Spleen (tissue), 11 donors: ENCODE measurements at regions not wholly inside any gene's neighbourhood (a gene's known extent, or its start where the extent isn't known, plus 50 kb on each side); places are given as distances from the start of the nearest gene placed in this dataset.

ENCODE experiments used
- DNase-seq: peaks from one replicate; pipeline ENCODE4 v3.0.0-alpha.2; 2020
- H3K27ac ChIP-seq, 8 donors: fragments of 200-600 bp; sonication (generic) in 7 of 8; 1 replicate in 4 of 8; 2 replicates in 4 of 8; pipeline versions ENCODE4 v1.5.0 to v1.8.0; 2016 to 2021; ENCODE audit warnings: inconsistent platforms in 4 of 8, mild to moderate bottlenecking in 4 of 8, moderate library complexity in 1 of 8
- H3K27me3 ChIP-seq, 7 donors: fragments of 200-600 bp; sonication (generic) in 6 of 7; replicated peaks in 1 of 7; 1 replicate in 4 of 7; 2 replicates in 3 of 7; pipeline versions ENCODE4 v1.5.0 to v1.8.0; 2016 to 2021; ENCODE audit warnings: inconsistent platforms in 3 of 7, mild to moderate bottlenecking in 1 of 7
- H3K36me3 ChIP-seq, 6 donors: fragments of 200-600 bp; sonication (generic) in 5 of 6; 1 replicate in 4 of 6; 2 replicates in 2 of 6; pipeline versions ENCODE4 v1.5.0 to v1.8.0; 2016 to 2021; ENCODE audit warnings: inconsistent platforms in 2 of 6
- H3K4me1 ChIP-seq, 6 donors: fragments of 200-600 bp; sonication (generic) in 5 of 6; 1 replicate in 3 of 6; 2 replicates in 3 of 6; pipeline versions ENCODE4 v1.5.0 to v1.8.0; 2016 to 2021; ENCODE audit warnings: inconsistent platforms in 3 of 6
- H3K4me3 ChIP-seq, 8 donors: fragments of 200-600 bp; sonication (generic) in 7 of 8; 1 replicate in 4 of 8; 2 replicates in 4 of 8; pipeline versions ENCODE4 v1.5.0 to v1.8.0; 2016 to 2021; ENCODE audit warnings: inconsistent platforms in 4 of 8, mild to moderate bottlenecking in 4 of 8, moderate library complexity in 2 of 8
- H3K9me3 ChIP-seq, 8 donors: fragments of 200-600 bp; sonication (generic) in 7 of 8; 1 replicate in 4 of 8; 2 replicates in 4 of 8; pipeline versions ENCODE4 v1.5.0 to v1.8.0; 2016 to 2021; ENCODE audit warnings: inconsistent platforms in 4 of 8
- POLR2A ChIP-seq, 3 donors: fragments of 450-650 bp; IDR thresholded peaks; one replicate each; pipeline ENCODE4 v1.5.1; 2017; ENCODE audit warnings: antibody characterized with exemption in 3 of 3, mild to moderate bottlenecking in 1 of 3
- POLR2AphosphoS5 ChIP-seq, 3 donors: sonication (generic); formaldehyde crosslinking; IDR thresholded peaks; one replicate each; pipeline ENCODE4 v1.5.1; 2017; ENCODE audit warnings: antibody characterized with exemption in 3 of 3
- WGBS, 5 donors: extraction: QIAGEN DNeasy Blood & Tissue Kit in 3 of 5; methylation state at CpG; one replicate each; pipeline versions ENCODE4 v1.1.5 to v1.1.7; 2013 to 2018; 5-methylcytosine and 5-hydroxymethylcytosine counted together
- intact Hi-C: fragments of 100-400 bp; cut with DNase I; formaldehyde crosslinking; loops from one replicate; pipeline ENCODE4 v1.15.0; 2023; ENCODE audit warnings: low total_unique reads
- TF ChIP-seq, protein P1 (sequence below), 11 experiments: fragments of 200-600 bp in 7 of 11; fragments of 450-650 bp in 4 of 11; sonication (generic) in 4 of 11; IDR thresholded peaks in 8 of 11; conservative IDR thresholded peaks in 3 of 11; 1 replicate in 7 of 11; 2 replicates in 4 of 11; pipeline versions ENCODE4 v1.4.0 to v1.8.0; 2016 to 2021; ENCODE audit warnings: antibody characterized with exemption in 11 of 11, inconsistent platforms in 4 of 11, mild to moderate bottlenecking in 1 of 11
- donor health status: healthy with polysubstance abuse.
- donor health status: DM: no; HTN: no; CAD: no; lungs with moderate emphysema.
- donor health status: DM: no; HTN: no; CAD: no.
- donor health status: Bipolar disorder and iron deficiency.
- donor health status: healthy.
- donor health status: DM: no; HTN: no; CAD: no.
- donor health status: DM: yes; HTN: yes; CAD: no.

DNA sequence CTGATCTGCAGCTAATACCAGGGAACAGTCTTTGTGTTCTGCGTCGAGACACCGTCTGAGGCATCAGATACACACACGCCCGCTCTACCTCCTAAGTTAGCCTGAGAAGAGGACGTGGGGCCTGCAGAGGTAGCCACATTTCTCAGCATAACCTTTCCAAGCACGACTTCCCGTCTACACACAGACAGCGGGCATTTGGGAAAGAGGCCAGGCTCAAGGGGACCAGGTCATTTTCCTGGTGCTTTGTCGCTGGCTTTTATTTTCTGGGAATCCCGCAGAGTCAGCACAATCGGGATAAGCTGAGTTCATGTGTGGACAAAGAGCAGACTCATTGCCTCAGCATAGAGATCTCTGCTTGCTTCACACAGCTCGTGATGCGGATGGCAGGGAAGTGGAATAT, 72.5 kb upstream of the SMYD2 start:
- Histone ChIP-seq H3K27ac (no peak overlapping the region), H3K36me3 (no peaks in the 10 kb centered on the region), H3K9me3 (no peaks in the 10 kb centered on the region), H3K4me3 (no peak overlapping the region), H3K4me1 (peaks cover 0 to under 1% (median 0%) of the 10 kb centered on the region in 6 donors), H3K27me3 (no peaks in the 10 kb centered on the region)
- DNase-seq = no peak
- WGBS, 5 donors = 78 to 89% (median 87%) methylated on average over 14 of the region's 14 CpGs
- intact Hi-C loops = no loop called here
- TF ChIP-seq, protein P1, sequence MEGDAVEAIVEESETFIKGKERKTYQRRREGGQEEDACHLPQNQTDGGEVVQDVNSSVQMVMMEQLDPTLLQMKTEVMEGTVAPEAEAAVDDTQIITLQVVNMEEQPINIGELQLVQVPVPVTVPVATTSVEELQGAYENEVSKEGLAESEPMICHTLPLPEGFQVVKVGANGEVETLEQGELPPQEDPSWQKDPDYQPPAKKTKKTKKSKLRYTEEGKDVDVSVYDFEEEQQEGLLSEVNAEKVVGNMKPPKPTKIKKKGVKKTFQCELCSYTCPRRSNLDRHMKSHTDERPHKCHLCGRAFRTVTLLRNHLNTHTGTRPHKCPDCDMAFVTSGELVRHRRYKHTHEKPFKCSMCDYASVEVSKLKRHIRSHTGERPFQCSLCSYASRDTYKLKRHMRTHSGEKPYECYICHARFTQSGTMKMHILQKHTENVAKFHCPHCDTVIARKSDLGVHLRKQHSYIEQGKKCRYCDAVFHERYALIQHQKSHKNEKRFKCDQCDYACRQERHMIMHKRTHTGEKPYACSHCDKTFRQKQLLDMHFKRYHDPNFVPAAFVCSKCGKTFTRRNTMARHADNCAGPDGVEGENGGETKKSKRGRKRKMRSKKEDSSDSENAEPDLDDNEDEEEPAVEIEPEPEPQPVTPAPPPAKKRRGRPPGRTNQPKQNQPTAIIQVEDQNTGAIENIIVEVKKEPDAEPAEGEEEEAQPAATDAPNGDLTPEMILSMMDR (IDR thresholded peaks at IDR 0.05 in 8 of 11, conservative IDR thresholded peaks at IDR 0.05 in 3 of 11) = no peak
- no peak for TF ChIP-seq POLR2A (IDR thresholded peaks at IDR 0.05)
- TF ChIP-seq POLR2AphosphoS5 (IDR thresholded peaks at IDR 0.05) = no peak

DNA sequence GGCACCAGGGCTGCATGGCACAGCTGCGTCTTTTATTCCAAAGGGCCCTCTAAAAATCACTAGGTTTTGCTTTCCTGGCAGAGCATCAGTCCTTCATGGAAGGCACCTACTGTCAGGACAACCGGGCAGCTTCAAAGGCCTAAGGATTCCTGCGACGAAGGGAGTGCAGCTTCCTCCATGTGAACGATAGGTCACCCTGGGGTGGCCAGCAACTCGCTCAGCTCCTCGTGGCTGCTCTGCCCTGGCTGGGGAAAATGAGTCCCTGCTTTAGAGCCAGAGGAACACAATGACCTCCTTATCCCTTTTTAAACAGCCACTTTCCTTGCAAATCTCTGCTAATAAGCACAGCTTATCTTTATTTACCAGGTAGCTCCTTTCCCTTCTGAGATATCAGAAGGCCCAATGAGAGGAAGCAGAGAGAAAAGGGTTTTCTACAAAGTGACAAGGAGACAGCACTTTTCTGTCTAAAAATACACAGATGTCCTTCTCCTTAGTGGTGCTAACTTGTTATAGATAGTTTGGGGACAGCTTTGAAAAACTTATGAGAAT, 71.6 kb upstream of the SMYD2 start:
- H3K27me3 ChIP-seq = peaks cover 0 to 2% (median 0%) of the 10 kb centered on the region in 7 donors
- intact Hi-C loops = no loop called here
- no peak overlapping the region for H3K27ac ChIP-seq
- TF ChIP-seq POLR2AphosphoS5 (IDR thresholded peaks at IDR 0.05) = no peak
- TF ChIP-seq POLR2A (IDR thresholded peaks at IDR 0.05) = no peak
- TF ChIP-seq, protein P1 (IDR thresholded peaks at IDR 0.05 in 8 of 11, conservative IDR thresholded peaks at IDR 0.05 in 3 of 11) = no peak
- H3K36me3 ChIP-seq = no peaks in the 10 kb centered on the region
- no peaks in the 10 kb centered on the region for H3K9me3 ChIP-seq
- H3K4me1 ChIP-seq = peaks cover 0 to 8% (median 2%) of the 10 kb centered on the region in 6 donors
- WGBS, 5 donors = 80 to 91% (median 86%) methylated on average over 6 to 7 of the region's 7 CpGs
- H3K4me3 ChIP-seq = no peak overlapping the region
- no peak for DNase-seq

DNA sequence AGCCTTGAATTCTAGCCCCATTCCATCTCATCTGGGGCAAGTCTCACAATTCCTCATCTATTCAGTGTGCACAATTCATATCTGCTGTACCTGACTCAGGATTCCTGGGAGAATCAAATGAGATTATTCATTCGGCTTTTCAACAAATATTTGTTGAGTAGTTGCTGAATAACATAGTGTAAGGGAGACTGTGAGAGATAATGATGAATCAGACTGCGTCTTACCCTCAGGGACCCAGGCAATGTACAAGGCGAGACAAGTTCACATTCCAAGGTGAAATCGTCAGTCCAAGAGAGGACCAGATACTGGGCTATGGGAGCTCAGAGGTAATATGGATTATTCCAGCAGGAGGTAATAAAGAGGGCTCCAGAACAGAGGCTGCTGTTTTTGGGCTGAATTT, 67.8 kb upstream of the SMYD2 start:
- no peaks in the 10 kb centered on the region for H3K9me3 ChIP-seq
- intact Hi-C loops = loop anchor here (5.0 kb wide), 1 partner anchor 114 kb away; no protein-coding TSS in a partner anchor
- H3K27me3 ChIP-seq = peaks cover 0 to 4% (median 0%) of the 10 kb centered on the region in 7 donors
- TF ChIP-seq POLR2AphosphoS5 (IDR thresholded peaks at IDR 0.05) (no peak), POLR2A (IDR thresholded peaks at IDR 0.05) (no peak)
- TF ChIP-seq, protein P1 (IDR thresholded peaks at IDR 0.05 in 8 of 11, conservative IDR thresholded peaks at IDR 0.05 in 3 of 11) = no peak
- no peak overlapping the region for H3K4me3 ChIP-seq
- no peaks in the 10 kb centered on the region for H3K36me3 ChIP-seq
- H3K4me1 ChIP-seq = peaks cover 0 to 12% (median 5%) of the 10 kb centered on the region in 6 donors
- WGBS, 5 donors = 67 to 90% (median 82%) methylated on average over 4 of the region's 4 CpGs
- no peak overlapping the region for H3K27ac ChIP-seq
- no peak for DNase-seq

DNA sequence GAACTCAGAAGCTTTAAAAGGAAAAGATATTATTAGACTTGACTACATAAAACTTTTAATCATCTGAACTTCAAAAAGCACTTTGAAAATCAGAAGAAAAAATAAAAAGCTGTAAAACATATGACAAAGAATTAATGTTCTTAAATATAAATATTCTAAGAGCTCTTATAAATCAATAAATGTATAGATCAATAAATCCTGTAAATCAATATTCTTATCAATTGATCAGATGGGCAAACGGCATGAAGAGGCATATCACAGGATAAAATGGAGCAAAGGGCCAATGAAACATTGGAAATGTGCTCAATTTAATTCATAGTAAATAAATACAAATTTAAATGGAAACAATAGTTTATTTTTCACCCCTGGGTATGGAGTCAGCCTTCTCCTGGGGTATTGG, 66.1 kb upstream of the SMYD2 start:
- intact Hi-C loops = loop anchor here (5.0 kb wide), 1 partner anchor 112 kb away; no protein-coding TSS in a partner anchor
- TF ChIP-seq, protein P1 (IDR thresholded peaks at IDR 0.05 in 8 of 11, conservative IDR thresholded peaks at IDR 0.05 in 3 of 11) = no peak
- TF ChIP-seq POLR2A (IDR thresholded peaks at IDR 0.05) (no peak), POLR2AphosphoS5 (IDR thresholded peaks at IDR 0.05) (no peak)
- H3K27ac ChIP-seq = peak overlapping the region in 1 of 8 donors; percentile 3
- H3K36me3 ChIP-seq = no peaks in the 10 kb centered on the region
- 70 to 76% (median 72%) methylated on average over 1 of the region's 1 CpG for WGBS, 5 donors
- peaks cover 0 to 17% (median 0%) of the 10 kb centered on the region in 7 donors for H3K27me3 ChIP-seq
- H3K4me1 ChIP-seq = peaks cover 0 to 12% (median 5%) of the 10 kb centered on the region in 6 donors
- H3K9me3 ChIP-seq = no peaks in the 10 kb centered on the region
- H3K4me3 ChIP-seq = no peak overlapping the region
- DNase-seq = no peak
